ENCODE measurements at regions not wholly inside any gene's neighbourhood (a gene's known extent, or its start where the extent isn't known, plus 50 kb on each side); places are given as distances from the start of the nearest gene placed in this dataset.
"Not testable (repeated sequence)": the region's sequence is repeated elsewhere in the genome, so short reads cannot be mapped to it uniquely, and the experiment has no call there.

DNA sequence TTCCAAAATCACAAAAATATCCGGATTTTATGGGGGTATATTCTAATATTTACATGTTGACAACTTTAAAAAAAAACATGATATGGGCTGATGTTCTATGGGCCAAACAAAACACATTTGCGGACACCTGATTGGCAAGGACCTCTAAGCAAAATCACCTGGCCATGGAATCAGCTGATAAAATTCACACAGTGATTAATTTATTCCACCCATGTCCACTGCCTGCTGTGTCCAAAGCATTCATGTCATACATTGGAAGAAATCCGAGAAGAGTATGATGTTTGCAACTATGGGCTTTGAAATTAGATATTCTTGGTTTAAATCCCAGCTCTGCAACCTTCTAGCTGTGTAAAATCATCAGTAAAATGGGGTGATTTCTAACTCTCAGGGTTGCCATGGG is 538.7 kb downstream of the HAPSTR1 start:
- no peak for TF ChIP-seq ZFP30 (CRISPR knock-in tag; IDR thresholded peaks at IDR 0.05)
- no peak for TF ChIP-seq SNAI2 (CRISPR knock-in tag; IDR thresholded peaks at IDR 0.05)
- no peak for TF ChIP-seq ZNF8 (CRISPR knock-in tag; IDR thresholded peaks at IDR 0.05)
- no peak for TF ChIP-seq ZFP3 (CRISPR knock-in tag; IDR thresholded peaks at IDR 0.05)
- no peak for TF ChIP-seq RARB (CRISPR knock-in tag; IDR thresholded peaks at IDR 0.05)
- no peak for TF ChIP-seq CSDC2 (CRISPR knock-in tag; IDR thresholded peaks at IDR 0.05)
- TF ChIP-seq ZNF565 (CRISPR knock-in tag; conservative IDR thresholded peaks at IDR 0.05; ENCODE audit: low read depth), result no peak
- no peak for TF ChIP-seq TSHZ2 (CRISPR knock-in tag; IDR thresholded peaks at IDR 0.05)
- no peak for TF ChIP-seq TOX (CRISPR knock-in tag; IDR thresholded peaks at IDR 0.05; ENCODE audit: borderline replicate concordance)
- TF ChIP-seq ARNTL (CRISPR knock-in tag; IDR thresholded peaks at IDR 0.05; ENCODE audit: borderline replicate concordance, low read depth), result no peak
- no peak for TF ChIP-seq POU6F1 (CRISPR knock-in tag; IDR thresholded peaks at IDR 0.05; ENCODE audit: borderline replicate concordance, low read depth)
- no peak for ATAC-seq

- no peak for ATAC-seq
- TF ChIP-seq TSHZ2 (CRISPR knock-in tag; IDR thresholded peaks at IDR 0.05), result no peak
- TF ChIP-seq RARB (CRISPR knock-in tag; IDR thresholded peaks at IDR 0.05), result no peak
- TF ChIP-seq ZNF70 (CRISPR knock-in tag; IDR thresholded peaks at IDR 0.05), result no peak
- no peak for TF ChIP-seq GLIS3 (CRISPR knock-in tag; IDR thresholded peaks at IDR 0.05)
- TF ChIP-seq SNAI2 (CRISPR knock-in tag; IDR thresholded peaks at IDR 0.05), result no peak
- TF ChIP-seq ZNF565 (CRISPR knock-in tag; conservative IDR thresholded peaks at IDR 0.05; ENCODE audit: low read depth), result no peak
- TF ChIP-seq POU6F1 (CRISPR knock-in tag; IDR thresholded peaks at IDR 0.05; ENCODE audit: borderline replicate concordance, low read depth), result no peak
- TF ChIP-seq, protein P1, sequence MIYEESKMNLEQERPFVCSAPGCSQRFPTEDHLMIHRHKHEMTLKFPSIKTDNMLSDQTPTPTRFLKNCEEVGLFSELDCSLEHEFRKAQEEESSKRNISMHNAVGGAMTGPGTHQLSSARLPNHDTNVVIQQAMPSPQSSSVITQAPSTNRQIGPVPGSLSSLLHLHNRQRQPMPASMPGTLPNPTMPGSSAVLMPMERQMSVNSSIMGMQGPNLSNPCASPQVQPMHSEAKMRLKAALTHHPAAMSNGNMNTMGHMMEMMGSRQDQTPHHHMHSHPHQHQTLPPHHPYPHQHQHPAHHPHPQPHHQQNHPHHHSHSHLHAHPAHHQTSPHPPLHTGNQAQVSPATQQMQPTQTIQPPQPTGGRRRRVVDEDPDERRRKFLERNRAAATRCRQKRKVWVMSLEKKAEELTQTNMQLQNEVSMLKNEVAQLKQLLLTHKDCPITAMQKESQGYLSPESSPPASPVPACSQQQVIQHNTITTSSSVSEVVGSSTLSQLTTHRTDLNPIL (CRISPR knock-in tag; IDR thresholded peaks at IDR 0.05; ENCODE audit: low read depth), result no peak
- no peak for TF ChIP-seq CSDC2 (CRISPR knock-in tag; IDR thresholded peaks at IDR 0.05)
- TF ChIP-seq TCF4 (CRISPR knock-in tag; IDR thresholded peaks at IDR 0.05; ENCODE audit: borderline replicate concordance), result no peak
These were observed 539.5 kb downstream of the HAPSTR1 start for GRCh38 chr16:9630985-9631384.

- ATAC-seq, result no peak
These were observed 542.4 kb downstream of the HAPSTR1 start for GRCh38 chr16:9633844-9634243.

GRCh38 chr16:9635150-9635720 is 543.8 kb downstream of the HAPSTR1 start:
- not testable (repeated sequence) for ATAC-seq

More at GRCh38 chr16:9633844-9634243, 542.4 kb downstream of the HAPSTR1 start:
- TF ChIP-seq ZFP30 (CRISPR knock-in tag; IDR thresholded peaks at IDR 0.05) (no peak), CSDC2 (CRISPR knock-in tag; IDR thresholded peaks at IDR 0.05) (no peak), ARNTL (CRISPR knock-in tag; IDR thresholded peaks at IDR 0.05; ENCODE audit: borderline replicate concordance, low read depth) (no peak)

Data from SK-N-SH treated with all-trans-retinoic acid at 6 μM for 48 hours (cell line).